Gastrocnemius medialis (tissue), 4 donors: ENCODE measurements at regions not wholly inside any gene's neighbourhood (a gene's known extent, or its start where the extent isn't known, plus 50 kb on each side); places are given as distances from the start of the nearest gene placed in this dataset.

Experiments
- ATAC-seq, 2 donors: fragments of 150-250 bp; one replicate each; pipeline ENCODE4 v1.9.1; 2016
- DNase-seq, 2 donors: peaks; one replicate each; pipeline ENCODE4 v3.0.0-alpha.2; 2019
- H3K27ac ChIP-seq, 4 donors: fragments of 200-600 bp; sonication (generic); 1 replicate in 1 of 4; 2 replicates in 3 of 4; pipeline ENCODE4 v1.5.1; 2016 to 2018; ENCODE audit warnings: mild to moderate bottlenecking in 2 of 4, moderate library complexity in 1 of 4
- H3K27me3 ChIP-seq, 3 donors: fragments of 200-600 bp; sonication (generic) in 2 of 3; 1 replicate in 1 of 3; 2 replicates in 2 of 3; pipeline versions ENCODE4 v1.5.1 to v1.6.0; 2016 to 2019; ENCODE audit warnings: mild to moderate bottlenecking in 1 of 3, moderate library complexity in 1 of 3
- H3K36me3 ChIP-seq, 2 donors: fragments of 200-600 bp; sonication (generic) in 1 of 2; one replicate each; pipeline ENCODE4 v1.5.1; 2017 to 2018
- H3K4me1 ChIP-seq, 2 donors: fragments of 200-600 bp; sonication (generic) in 1 of 2; one replicate each; pipeline ENCODE4 v1.5.1; 2016 to 2017; ENCODE audit warnings: mild to moderate bottlenecking in 2 of 2
- H3K4me3 ChIP-seq, 4 donors: fragments of 200-600 bp; sonication (generic) in 3 of 4; 1 replicate in 1 of 4; 2 replicates in 3 of 4; pipeline ENCODE4 v1.5.1; 2016 to 2019; ENCODE audit warnings: mild to moderate bottlenecking in 2 of 4
- H3K9me3 ChIP-seq, 3 donors: fragments of 200-600 bp; sonication (generic) in 2 of 3; 1 replicate in 1 of 3; 2 replicates in 2 of 3; pipeline ENCODE4 v1.5.1; 2016 to 2019
- POLR2A ChIP-seq, 2 donors: fragments of 450-650 bp; IDR thresholded peaks; one replicate each; pipeline ENCODE4 v1.6.1; 2017; ENCODE audit warnings: antibody characterized with exemption in 2 of 2, mild to moderate bottlenecking in 2 of 2, moderate library complexity in 2 of 2
- in situ Hi-C, 4 donors: fragments of 200-750 bp; cut with MboI; loops; one replicate each; pipeline versions ENCODE4 v1.15.0 to v1.8.0; 2017; ENCODE audit warnings: low sequenced_read_pairs in 4 of 4
- intact Hi-C: fragments of 100-400 bp; cut with DNase I; formaldehyde crosslinking; loops from one replicate; pipeline ENCODE4 v1.15.1; 2023; ENCODE audit warnings: low total_unique reads
- TF ChIP-seq, protein P1 (sequence below), 5 experiments: fragments of 450-650 bp in 3 of 5; fragments of 200-600 bp in 2 of 5; sonication (generic) in 2 of 5; IDR thresholded peaks in 4 of 5; conservative IDR thresholded peaks in 1 of 5; 1 replicate in 4 of 5; 2 replicates in 1 of 5; pipeline ENCODE4 v1.5.1; 2016 to 2019; ENCODE audit warnings: antibody characterized with exemption in 5 of 5, mild to moderate bottlenecking in 3 of 5, moderate library complexity in 3 of 5

DNA sequence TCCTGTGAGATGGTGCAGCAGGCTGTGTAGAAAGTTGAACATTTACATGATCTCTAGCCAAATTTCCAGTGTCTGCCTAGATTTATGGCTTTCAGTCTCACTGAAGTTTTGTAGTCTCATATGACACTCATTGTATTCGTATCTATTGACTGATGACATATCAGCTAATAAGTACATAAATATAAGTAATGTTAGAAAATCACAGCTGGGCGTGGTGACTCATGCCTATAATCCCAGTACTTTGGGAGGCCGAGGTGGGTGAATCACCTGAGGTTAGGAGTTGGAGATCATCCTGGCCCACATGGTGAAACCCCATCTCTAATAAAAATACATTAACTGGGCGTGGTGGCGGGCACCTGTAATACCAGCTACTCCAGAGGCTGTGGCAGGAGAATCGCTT, 54.7 kb upstream of the HTR2A start:
- intact Hi-C loops (no loop called here), in situ Hi-C loops (no loop called here)
- no peaks in the 10 kb centered on the region for H3K36me3 ChIP-seq
- no peaks in the 10 kb centered on the region for H3K27me3 ChIP-seq
- ATAC-seq (no peak), DNase-seq (no peak)
- H3K4me3 ChIP-seq: no peak overlapping the region
- H3K4me1 ChIP-seq: no peaks in the 10 kb centered on the region
- no peaks in the 10 kb centered on the region for H3K9me3 ChIP-seq
- TF ChIP-seq, protein P1, sequence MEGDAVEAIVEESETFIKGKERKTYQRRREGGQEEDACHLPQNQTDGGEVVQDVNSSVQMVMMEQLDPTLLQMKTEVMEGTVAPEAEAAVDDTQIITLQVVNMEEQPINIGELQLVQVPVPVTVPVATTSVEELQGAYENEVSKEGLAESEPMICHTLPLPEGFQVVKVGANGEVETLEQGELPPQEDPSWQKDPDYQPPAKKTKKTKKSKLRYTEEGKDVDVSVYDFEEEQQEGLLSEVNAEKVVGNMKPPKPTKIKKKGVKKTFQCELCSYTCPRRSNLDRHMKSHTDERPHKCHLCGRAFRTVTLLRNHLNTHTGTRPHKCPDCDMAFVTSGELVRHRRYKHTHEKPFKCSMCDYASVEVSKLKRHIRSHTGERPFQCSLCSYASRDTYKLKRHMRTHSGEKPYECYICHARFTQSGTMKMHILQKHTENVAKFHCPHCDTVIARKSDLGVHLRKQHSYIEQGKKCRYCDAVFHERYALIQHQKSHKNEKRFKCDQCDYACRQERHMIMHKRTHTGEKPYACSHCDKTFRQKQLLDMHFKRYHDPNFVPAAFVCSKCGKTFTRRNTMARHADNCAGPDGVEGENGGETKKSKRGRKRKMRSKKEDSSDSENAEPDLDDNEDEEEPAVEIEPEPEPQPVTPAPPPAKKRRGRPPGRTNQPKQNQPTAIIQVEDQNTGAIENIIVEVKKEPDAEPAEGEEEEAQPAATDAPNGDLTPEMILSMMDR (IDR thresholded peaks at IDR 0.05 in 4 of 5, conservative IDR thresholded peaks at IDR 0.05 in 1 of 5): no peak
- TF ChIP-seq POLR2A (IDR thresholded peaks at IDR 0.05): no peak
- no peak overlapping the region for H3K27ac ChIP-seq

DNA sequence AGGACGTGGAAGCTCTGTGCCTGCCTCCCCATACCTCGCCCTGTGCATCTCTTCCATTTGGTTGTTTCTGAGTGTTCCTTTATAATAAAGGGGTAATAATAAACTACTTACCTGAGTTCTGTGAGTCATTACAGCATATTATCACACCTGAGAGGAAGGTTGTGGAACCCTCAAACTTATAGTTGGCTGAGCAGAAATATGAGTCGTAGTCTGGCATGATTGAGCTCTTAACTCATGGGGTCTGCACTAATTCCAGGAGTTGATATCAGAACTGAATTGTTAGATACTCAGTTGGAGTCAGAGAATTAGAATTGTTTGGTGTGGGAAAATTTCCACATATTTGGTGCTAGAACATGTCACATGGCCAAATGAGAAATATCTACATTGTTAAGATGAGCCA, 52.4 kb upstream of the HTR2A start:
- intact Hi-C loops (no loop called here), in situ Hi-C loops (no loop called here)
- no peaks in the 10 kb centered on the region for H3K27me3 ChIP-seq
- DNase-seq (no peak), ATAC-seq (no peak)
- no peak for TF ChIP-seq POLR2A (IDR thresholded peaks at IDR 0.05)
- TF ChIP-seq, protein P1 (IDR thresholded peaks at IDR 0.05 in 4 of 5, conservative IDR thresholded peaks at IDR 0.05 in 1 of 5): no peak
- H3K9me3 ChIP-seq: no peaks in the 10 kb centered on the region
- H3K4me3 ChIP-seq: no peak overlapping the region
- H3K4me1 ChIP-seq: no peaks in the 10 kb centered on the region
- H3K27ac ChIP-seq: no peak overlapping the region
- H3K36me3 ChIP-seq: no peaks in the 10 kb centered on the region

DNA sequence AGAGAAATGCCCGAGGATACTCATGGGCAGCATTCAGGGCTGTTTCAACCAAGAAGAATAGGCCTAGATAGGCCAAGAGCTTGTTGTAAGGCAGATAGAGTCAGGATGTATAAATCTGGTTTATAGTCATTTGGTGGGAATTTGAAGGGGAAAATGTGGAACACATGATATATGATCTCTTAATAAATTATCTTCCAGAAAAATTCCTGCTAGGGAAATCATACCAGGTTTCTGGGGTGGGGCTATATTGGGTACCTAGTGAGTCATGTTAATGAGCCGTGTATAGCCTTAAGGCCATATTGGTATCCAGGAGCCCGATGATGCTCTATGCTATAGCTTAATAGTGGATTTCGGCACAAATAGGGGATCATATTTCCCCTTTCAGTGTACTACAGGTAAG, 51.5 kb upstream of the HTR2A start:
- Histone ChIP-seq H3K36me3 (no peaks in the 10 kb centered on the region), H3K27ac (no peak overlapping the region), H3K4me3 (no peak overlapping the region), H3K27me3 (no peaks in the 10 kb centered on the region), H3K9me3 (no peaks in the 10 kb centered on the region), H3K4me1 (no peaks in the 10 kb centered on the region)
- DNase-seq: no peak
- no peak for ATAC-seq
- intact Hi-C loops: no loop called here
- in situ Hi-C loops: no loop called here
- TF ChIP-seq, protein P1 (IDR thresholded peaks at IDR 0.05 in 4 of 5, conservative IDR thresholded peaks at IDR 0.05 in 1 of 5): no peak
- no peak for TF ChIP-seq POLR2A (IDR thresholded peaks at IDR 0.05)

DNA sequence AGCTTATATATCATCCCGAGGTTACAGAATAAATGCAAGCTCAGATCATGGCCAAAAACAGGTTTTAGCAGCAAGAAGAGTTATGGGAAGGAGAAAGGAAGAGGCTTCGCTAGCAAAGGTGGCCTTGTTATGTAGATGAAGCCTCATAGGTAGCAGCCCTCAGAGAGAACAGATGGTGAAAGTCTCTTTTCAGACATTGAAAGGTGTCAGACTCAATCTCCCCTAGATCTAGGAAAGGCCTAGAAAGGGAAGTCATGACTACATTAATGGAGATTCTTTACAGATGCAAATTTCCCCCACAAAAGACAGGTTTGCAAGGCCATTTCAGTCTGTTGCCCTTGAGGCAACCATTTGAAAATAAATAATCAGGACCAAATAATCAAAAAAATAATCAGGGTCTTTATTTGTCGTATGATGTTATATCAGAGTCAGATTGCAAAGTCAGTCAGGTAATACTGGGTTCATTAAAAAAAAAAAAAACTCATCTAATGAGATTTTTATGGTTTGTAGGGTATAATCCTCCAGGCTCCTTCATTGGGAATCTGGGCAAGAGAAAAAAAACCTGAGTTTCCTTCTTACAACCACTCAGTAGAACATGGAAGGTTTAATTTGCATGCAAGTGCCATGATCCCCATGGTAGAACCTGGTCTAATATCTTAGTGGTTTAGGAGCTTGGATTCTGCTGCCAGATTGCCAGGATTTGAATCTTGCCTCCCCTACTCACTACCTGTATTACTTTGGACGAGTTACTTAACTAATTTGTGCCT, 50.8 kb upstream of the HTR2A start:
- intact Hi-C loops (no loop called here), in situ Hi-C loops (no loop called here)
- no peak overlapping the region for H3K4me3 ChIP-seq

More for the DNA sequence above, 50.8 kb upstream of the HTR2A start:
- DNase-seq (no peak), ATAC-seq (no peak)
- no peak overlapping the region for H3K27ac ChIP-seq
- H3K27me3 ChIP-seq: no peaks in the 10 kb centered on the region
- no peaks in the 10 kb centered on the region for H3K36me3 ChIP-seq
- TF ChIP-seq POLR2A (IDR thresholded peaks at IDR 0.05): no peak
- TF ChIP-seq, protein P1 (IDR thresholded peaks at IDR 0.05 in 4 of 5, conservative IDR thresholded peaks at IDR 0.05 in 1 of 5): no peak
- no peaks in the 10 kb centered on the region for H3K9me3 ChIP-seq
- H3K4me1 ChIP-seq: no peaks in the 10 kb centered on the region
